ENCODE measurements at regions not wholly inside any gene's neighbourhood (a gene's known extent, or its start where the extent isn't known, plus 50 kb on each side); places are given as distances from the start of the nearest gene placed in this dataset.

DNA sequence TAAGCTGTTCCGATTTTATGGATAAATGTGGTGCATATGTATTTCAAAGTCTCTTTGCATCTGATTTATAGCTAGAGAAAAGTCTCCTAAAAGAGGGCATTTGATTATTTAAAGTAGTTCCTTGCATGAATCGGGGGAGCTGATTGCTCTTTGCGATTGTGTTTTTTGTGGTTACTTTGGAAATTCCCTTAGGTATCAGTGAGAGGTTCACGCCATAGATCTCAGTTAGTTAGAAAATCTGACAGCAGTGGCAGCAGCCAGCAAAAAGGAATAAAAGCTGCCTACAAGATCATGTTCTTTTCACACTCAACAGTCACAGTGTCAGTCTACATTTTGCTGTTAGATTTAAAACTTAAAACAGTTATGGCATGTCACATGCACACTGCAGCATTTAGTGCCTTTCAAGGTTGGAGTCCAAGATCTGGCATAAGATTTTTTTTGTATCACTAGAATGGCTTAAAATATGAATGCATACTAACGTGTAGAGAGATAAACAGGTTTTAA lies 436.5 kb upstream of the PCDH20 start:
- ATAC-seq = no peak
- Mint-ChIP-seq H3K9me3 (peaks cover 10% of the 10 kb centered on the region), H3K36me3 (peaks cover 9% of the 10 kb centered on the region), H3K27ac (no peak overlapping the region), H3K27me3 (no peaks in the 10 kb centered on the region), H3K4me1 (ENCODE audit: low read depth in 2 of 2) (no peaks in the 10 kb centered on the region), H3K4me3 (no peak overlapping the region)
- DNase-seq (ENCODE audit: low spot score) = no peak

DNA sequence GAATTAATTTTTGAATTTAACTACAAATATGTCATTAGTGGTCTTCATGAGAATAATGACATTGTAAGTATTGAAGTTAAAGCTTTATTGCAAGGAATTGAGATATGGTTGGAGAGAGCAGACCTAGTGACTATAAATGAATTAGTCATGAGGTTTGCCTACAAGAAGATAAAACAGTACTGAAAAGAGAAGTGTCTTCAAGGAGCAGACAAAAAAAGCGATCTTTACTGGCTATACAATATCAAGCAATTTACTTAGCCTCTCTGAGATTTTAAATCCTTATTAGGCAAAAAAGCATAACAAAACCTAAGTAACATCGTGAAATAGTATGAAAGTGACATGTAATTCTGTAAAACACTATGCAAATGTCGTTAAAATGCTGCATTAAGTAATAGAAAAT lies 435.1 kb upstream of the PCDH20 start:
- Mint-ChIP-seq H3K4me3 (no peak overlapping the region), H3K9me3 (peaks cover 9% of the 10 kb centered on the region), H3K4me1 (ENCODE audit: low read depth in 2 of 2) (no peaks in the 10 kb centered on the region), H3K27me3 (no peaks in the 10 kb centered on the region), H3K36me3 (peaks cover 5% of the 10 kb centered on the region), H3K27ac (no peak overlapping the region)
- DNase-seq (ENCODE audit: low spot score) (no peak), ATAC-seq (no peak)

DNA sequence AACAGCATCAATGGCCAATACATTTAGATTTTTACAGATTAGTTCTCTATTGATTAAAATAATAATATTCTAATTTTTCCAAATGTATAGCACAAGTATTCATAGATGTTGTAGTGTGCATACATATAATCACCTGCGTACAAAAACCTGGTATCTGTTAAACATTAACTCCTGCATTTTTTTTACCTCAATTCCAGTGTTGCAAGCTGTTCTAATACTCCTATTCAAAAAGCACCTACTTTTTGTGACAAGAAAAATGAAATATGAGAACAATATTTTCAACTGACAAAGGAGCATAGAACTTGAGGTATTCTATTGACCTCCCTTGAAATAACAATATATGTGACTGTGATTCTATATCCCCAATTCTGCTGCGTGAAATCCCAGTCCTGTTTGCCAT lies 422.9 kb upstream of the PCDH20 start:
- ATAC-seq (no peak), DNase-seq (ENCODE audit: low spot score) (no peak)
- Mint-ChIP-seq H3K9me3 (peaks cover 15% of the 10 kb centered on the region), H3K36me3 (no peaks in the 10 kb centered on the region), H3K27ac (no peak overlapping the region), H3K4me1 (ENCODE audit: low read depth in 2 of 2) (no peaks in the 10 kb centered on the region), H3K4me3 (no peak overlapping the region), H3K27me3 (no peaks in the 10 kb centered on the region)

DNA sequence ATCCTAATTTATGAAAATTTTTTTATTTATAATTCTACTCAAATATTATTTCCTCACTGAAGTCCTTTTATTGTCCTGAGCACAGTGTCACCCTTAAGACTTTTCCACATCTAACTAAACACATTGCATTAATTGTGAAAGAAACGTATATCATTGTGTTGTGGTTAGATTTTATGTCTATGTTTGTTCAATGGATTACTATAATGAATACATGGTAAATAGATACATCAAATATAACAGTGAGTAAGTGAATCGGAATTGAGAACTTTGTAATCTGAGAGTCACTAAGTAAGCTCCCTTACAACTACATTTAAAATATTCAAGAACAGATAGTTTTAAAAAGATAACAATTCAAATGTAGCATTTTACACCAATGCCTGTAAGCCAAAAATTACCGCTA lies 417.6 kb upstream of the PCDH20 start:
- DNase-seq (ENCODE audit: low spot score) (no peak), ATAC-seq (no peak)
- no peak overlapping the region for H3K27ac Mint-ChIP-seq
- no peaks in the 10 kb centered on the region for H3K27me3 Mint-ChIP-seq
- peaks cover 14% of the 10 kb centered on the region for H3K9me3 Mint-ChIP-seq
- no peak overlapping the region for H3K4me3 Mint-ChIP-seq
- no peaks in the 10 kb centered on the region for H3K36me3 Mint-ChIP-seq
- no peaks in the 10 kb centered on the region for H3K4me1 Mint-ChIP-seq (ENCODE audit: low read depth in 2 of 2)

DNA sequence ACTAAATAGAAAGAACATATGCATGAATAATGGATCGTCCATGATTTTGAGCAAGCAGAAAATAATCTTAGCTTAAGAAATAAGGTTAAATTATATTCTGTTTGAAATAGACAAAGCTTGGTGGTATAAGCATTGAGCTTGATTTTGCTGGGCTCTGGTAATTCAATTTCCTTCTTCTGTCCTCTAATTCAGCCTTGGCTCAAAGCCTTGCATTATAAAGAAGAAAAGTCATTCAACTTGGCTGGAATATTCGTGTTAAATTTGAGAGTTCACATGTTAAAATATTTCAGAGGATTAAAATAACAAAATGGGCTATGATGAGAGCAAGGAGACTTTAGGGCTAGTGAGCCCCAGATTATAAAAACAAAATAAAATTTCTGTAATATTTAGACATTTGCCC lies 415.4 kb upstream of the PCDH20 start:
- H3K27me3 Mint-ChIP-seq = no peaks in the 10 kb centered on the region
- H3K4me3 Mint-ChIP-seq = no peak overlapping the region
- no peaks in the 10 kb centered on the region for H3K4me1 Mint-ChIP-seq (ENCODE audit: low read depth in 2 of 2)
- no peak for DNase-seq (ENCODE audit: low spot score)
- no peak for ATAC-seq
- no peak overlapping the region for H3K27ac Mint-ChIP-seq
- H3K36me3 Mint-ChIP-seq = no peaks in the 10 kb centered on the region
- H3K9me3 Mint-ChIP-seq = peaks cover 12% of the 10 kb centered on the region

DNA sequence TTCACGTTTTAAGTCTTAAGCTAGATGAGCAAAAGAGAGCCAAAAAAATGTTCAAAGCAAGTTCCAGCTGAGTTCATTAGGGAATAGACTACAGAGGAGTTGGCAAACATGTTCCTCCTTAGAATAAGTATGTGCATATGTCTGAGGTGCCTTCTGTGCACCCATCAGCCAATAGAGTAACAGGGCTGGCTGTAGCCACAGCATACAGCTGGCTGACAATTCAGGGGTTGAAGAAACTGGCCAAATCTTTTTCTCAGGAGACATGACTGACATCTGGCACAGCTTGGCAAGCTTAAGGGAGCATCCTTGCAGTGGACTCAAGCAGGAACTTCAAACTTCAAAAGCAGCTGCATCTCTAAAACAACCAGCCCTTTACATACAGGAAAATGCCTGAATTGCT lies 414.8 kb upstream of the PCDH20 start:
- ATAC-seq (no peak), DNase-seq (ENCODE audit: low spot score) (no peak)
- Mint-ChIP-seq H3K4me1 (ENCODE audit: low read depth in 2 of 2) (no peaks in the 10 kb centered on the region), H3K27ac (no peak overlapping the region), H3K36me3 (no peaks in the 10 kb centered on the region), H3K9me3 (peaks cover 8% of the 10 kb centered on the region), H3K4me3 (no peak overlapping the region), H3K27me3 (no peaks in the 10 kb centered on the region)

DNA sequence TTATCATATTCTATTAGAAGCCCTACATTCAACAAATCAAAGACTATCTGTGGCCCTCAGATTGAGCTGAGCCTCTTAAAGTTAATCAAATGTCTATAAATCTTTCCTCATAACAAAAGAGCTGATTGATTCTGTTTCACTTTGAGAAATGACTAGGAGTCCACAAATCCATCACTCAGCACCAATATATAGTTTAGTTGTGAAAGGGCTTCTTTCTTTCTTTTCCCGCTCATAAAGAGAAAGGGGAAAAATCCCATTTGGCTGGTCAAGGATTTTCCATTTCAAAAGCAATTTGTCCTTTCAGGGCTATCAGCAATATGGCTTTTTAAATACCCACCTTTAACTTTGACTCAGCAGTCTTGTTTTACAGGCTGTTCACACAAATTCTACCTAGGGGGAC lies 408.5 kb upstream of the PCDH20 start:
- Mint-ChIP-seq H3K9me3 (peaks cover 10% of the 10 kb centered on the region), H3K4me1 (ENCODE audit: low read depth in 2 of 2) (no peaks in the 10 kb centered on the region), H3K27ac (no peak overlapping the region), H3K36me3 (no peaks in the 10 kb centered on the region), H3K4me3 (no peak overlapping the region), H3K27me3 (no peaks in the 10 kb centered on the region)
- ATAC-seq (no peak), DNase-seq (ENCODE audit: low spot score) (no peak)

DNA sequence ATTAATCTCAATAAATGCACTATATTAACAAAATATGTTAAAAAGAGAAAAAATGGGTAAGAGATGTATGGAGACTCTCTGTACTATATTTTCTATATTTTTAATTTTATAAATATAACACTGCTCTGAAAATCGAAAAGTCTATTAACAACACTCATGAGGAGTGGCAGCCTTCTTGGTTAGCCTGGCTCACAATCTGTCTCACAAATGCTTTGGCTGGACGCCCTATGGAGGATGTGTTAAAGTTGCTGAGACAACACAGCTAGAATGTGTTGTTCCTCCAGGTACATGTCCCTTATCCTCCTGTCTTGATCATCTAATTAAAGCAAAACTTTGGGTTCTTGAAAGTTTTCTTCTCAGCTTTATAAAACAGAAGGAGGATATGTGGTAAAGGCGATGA lies 396.6 kb upstream of the PCDH20 start:
- ATAC-seq = no peak
- peaks cover 21% of the 10 kb centered on the region for H3K9me3 Mint-ChIP-seq
- H3K36me3 Mint-ChIP-seq = peaks cover 8% of the 10 kb centered on the region
- H3K4me1 Mint-ChIP-seq (ENCODE audit: low read depth in 2 of 2) = no peaks in the 10 kb centered on the region
- no peak for DNase-seq (ENCODE audit: low spot score)
- H3K27ac Mint-ChIP-seq = no peak overlapping the region
- H3K4me3 Mint-ChIP-seq = no peak overlapping the region
- H3K27me3 Mint-ChIP-seq = no peaks in the 10 kb centered on the region

DNA sequence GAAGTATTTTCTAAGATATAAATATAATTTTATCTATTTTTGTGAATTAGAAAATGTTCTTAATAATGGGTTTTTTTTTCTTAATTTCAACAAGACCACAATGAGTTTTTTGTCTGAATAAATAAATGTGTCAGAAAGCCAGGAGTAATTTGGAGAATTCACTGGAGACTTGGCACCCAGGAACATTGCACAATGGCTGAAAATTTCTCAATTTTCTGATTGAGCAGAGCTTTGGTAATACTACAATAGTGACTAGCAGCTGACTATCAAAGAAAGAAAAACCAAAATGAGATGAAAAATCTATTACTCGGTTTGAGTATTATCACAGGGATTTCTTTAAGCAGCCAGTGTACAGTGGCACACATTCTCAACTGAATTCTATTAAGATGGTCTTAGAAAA lies 394.4 kb upstream of the PCDH20 start:
- H3K9me3 Mint-ChIP-seq = peaks cover 19% of the 10 kb centered on the region
- no peak overlapping the region for H3K4me3 Mint-ChIP-seq
- DNase-seq (ENCODE audit: low spot score) = no peak
- H3K27me3 Mint-ChIP-seq = no peaks in the 10 kb centered on the region
- no peak overlapping the region for H3K27ac Mint-ChIP-seq
- no peaks in the 10 kb centered on the region for H3K4me1 Mint-ChIP-seq (ENCODE audit: low read depth in 2 of 2)
- peaks cover 8% of the 10 kb centered on the region for H3K36me3 Mint-ChIP-seq
- no peak for ATAC-seq

DNA sequence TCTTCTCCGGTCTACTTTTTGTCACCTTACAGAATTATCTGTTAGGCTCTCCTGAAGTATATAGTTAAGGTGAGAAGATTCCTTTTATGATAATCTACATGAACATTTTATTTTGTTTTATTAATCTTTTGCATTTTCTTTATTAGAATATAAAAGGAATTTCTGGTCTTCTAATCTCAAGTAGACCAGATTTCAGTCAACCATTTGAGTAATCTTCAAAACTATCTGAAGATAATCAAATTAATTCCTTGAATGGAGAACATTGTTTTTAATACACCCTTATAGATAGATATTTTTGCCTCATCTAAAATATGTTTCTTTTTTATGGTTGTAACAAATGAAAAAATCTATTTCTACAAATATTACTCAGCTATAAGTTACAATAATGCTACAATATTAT lies 381.7 kb upstream of the PCDH20 start:
- H3K36me3 Mint-ChIP-seq = no peaks in the 10 kb centered on the region
- H3K27ac Mint-ChIP-seq = no peak overlapping the region
- H3K4me3 Mint-ChIP-seq = no peak overlapping the region
- no peaks in the 10 kb centered on the region for H3K4me1 Mint-ChIP-seq (ENCODE audit: low read depth in 2 of 2)
- ATAC-seq (no peak), DNase-seq (ENCODE audit: low spot score) (no peak)
- no peaks in the 10 kb centered on the region for H3K27me3 Mint-ChIP-seq
- peaks cover 20% of the 10 kb centered on the region for H3K9me3 Mint-ChIP-seq

DNA sequence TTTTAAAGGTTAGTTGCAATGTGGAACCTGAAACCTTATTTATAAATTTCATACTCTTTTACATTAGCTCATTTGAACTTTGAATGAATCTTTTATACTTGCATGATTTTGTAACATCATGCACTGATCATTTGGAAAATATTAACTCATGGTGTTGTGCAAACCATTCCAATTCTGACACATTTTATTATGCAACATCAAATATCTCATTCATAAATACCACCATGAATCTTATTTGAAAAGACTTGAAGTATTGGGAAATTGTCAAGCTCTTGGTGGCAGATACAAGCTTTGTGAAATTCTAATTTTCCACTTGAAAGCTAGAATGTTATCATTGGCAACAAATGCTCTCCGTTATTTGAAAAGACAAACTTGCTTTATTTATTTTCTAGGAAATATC lies 379.9 kb upstream of the PCDH20 start:
- DNase-seq (ENCODE audit: low spot score) = no peak
- H3K9me3 Mint-ChIP-seq = peaks cover 17% of the 10 kb centered on the region
- H3K27me3 Mint-ChIP-seq = no peaks in the 10 kb centered on the region
- H3K27ac Mint-ChIP-seq = no peak overlapping the region
- H3K36me3 Mint-ChIP-seq = no peaks in the 10 kb centered on the region
- H3K4me1 Mint-ChIP-seq (ENCODE audit: low read depth in 2 of 2) = no peaks in the 10 kb centered on the region
- ATAC-seq = no peak
- H3K4me3 Mint-ChIP-seq = no peak overlapping the region

DNA sequence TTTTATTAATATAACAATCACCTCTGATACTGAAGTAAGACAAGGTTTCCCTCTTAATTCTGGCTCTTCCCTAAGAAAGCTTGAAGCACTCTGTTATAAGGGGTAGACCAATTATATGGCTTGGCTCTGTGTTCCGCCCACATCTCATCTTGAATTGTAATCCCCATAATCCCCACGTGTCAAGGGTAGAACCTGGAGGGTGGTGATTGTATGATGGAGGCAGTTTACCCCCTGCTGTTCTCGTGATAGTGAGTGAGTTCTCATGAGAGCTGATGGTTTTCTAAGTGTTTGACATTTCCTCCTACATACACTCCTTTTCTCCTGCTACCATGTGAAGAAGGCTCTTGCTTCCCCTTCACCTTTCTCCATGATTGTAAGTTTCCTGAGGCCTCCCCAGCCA lies 363.8 kb upstream of the PCDH20 start:
- H3K4me3 Mint-ChIP-seq = no peak overlapping the region
- H3K4me1 Mint-ChIP-seq (ENCODE audit: low read depth in 2 of 2) = no peaks in the 10 kb centered on the region
- H3K36me3 Mint-ChIP-seq = no peaks in the 10 kb centered on the region
- DNase-seq (ENCODE audit: low spot score) (no peak), ATAC-seq (no peak)
- H3K27ac Mint-ChIP-seq = no peak overlapping the region
- H3K9me3 Mint-ChIP-seq = peaks cover 14% of the 10 kb centered on the region
- H3K27me3 Mint-ChIP-seq = no peaks in the 10 kb centered on the region

DNA sequence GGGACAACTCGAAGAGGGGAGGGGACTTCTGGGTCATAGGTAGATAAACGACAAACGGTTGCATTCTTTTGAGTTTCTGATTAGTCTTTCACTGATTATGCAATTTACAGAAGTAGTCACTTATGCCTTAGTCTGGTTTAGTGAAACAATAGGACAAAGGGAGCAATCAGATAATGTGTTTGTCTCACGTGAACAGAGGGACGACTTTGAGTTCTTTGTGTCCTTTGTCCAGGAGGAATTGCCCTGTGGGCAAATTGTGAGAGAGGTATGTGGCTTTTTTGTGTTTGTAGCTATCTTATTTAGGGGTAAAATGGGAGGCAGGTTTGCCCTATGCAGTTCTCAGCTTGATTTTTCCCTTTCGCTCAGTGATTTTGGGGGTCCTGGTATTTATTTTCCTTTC lies 362.9 kb upstream of the PCDH20 start:
- DNase-seq (ENCODE audit: low spot score) = no peak
- no peak for ATAC-seq
- Mint-ChIP-seq H3K36me3 (no peaks in the 10 kb centered on the region), H3K4me3 (no peak overlapping the region), H3K9me3 (peaks cover 19% of the 10 kb centered on the region), H3K27me3 (no peaks in the 10 kb centered on the region), H3K27ac (no peak overlapping the region), H3K4me1 (ENCODE audit: low read depth in 2 of 2) (no peaks in the 10 kb centered on the region)

DNA sequence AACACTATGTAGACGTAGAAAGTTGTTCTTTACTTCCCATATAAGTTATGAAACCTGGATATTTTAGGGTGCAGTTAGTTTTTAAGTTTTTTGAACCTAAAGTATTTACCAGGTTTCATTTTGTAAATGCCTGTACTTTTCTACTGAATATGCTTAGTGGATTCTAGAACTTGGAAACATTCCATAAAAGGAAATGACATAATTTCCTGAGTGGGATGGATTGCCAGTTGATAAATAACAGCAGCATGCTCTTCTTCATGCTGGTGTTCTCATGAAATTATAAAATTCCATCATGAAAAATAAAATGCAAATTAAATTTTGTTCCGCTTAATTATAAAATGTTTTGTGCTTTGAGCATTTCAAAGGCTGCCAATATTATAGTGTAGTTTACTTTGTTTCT lies 362.2 kb upstream of the PCDH20 start:
- peaks cover 19% of the 10 kb centered on the region for H3K9me3 Mint-ChIP-seq
- no peaks in the 10 kb centered on the region for H3K36me3 Mint-ChIP-seq
- DNase-seq (ENCODE audit: low spot score) (no peak), ATAC-seq (no peak)
- no peak overlapping the region for H3K4me3 Mint-ChIP-seq
- no peaks in the 10 kb centered on the region for H3K4me1 Mint-ChIP-seq (ENCODE audit: low read depth in 2 of 2)
- H3K27ac Mint-ChIP-seq = no peak overlapping the region
- no peaks in the 10 kb centered on the region for H3K27me3 Mint-ChIP-seq

DNA sequence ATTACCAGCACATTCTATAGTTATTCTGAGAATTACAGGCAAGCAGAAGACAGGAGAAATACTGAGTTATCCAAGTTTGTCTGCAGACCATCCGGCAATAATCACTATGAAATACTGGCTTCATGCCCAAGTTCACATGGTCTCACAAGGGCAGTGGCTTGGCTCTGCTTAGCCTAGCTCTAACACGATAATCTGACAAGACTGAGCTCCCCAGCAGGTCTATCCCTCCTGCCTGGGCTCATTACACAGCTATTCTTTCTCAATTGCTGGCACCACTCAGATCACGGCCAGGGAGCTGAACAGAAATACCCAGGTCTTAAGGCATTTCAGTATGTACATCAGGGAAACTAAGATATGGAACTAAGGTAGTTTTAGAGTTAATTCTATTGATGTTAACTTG lies 361.6 kb upstream of the PCDH20 start:
- H3K36me3 Mint-ChIP-seq = no peaks in the 10 kb centered on the region
- DNase-seq (ENCODE audit: low spot score) (no peak), ATAC-seq (no peak)
- H3K4me3 Mint-ChIP-seq = no peak overlapping the region
- no peaks in the 10 kb centered on the region for H3K27me3 Mint-ChIP-seq
- H3K27ac Mint-ChIP-seq = no peak overlapping the region
- peaks cover 14% of the 10 kb centered on the region for H3K9me3 Mint-ChIP-seq
- no peaks in the 10 kb centered on the region for H3K4me1 Mint-ChIP-seq (ENCODE audit: low read depth in 2 of 2)

All from natural killer cell treated with Interleukin-12 subunit alpha and Interleukin-12 subunit beta and Interleukin-15 and Interleukin-18, amount 100 ng/mL, for 72 hours (primary cell).